ENCODE measurements at regions not wholly inside any gene's neighbourhood (a gene's known extent, or its start where the extent isn't known, plus 50 kb on each side); places are given as distances from the start of the nearest gene placed in this dataset.

GRCh38 chr7:32680259-32681173 lies 185.2 kb downstream of the AVL9 start:
- no peak for TF ChIP-seq GABPA (IDR thresholded peaks at IDR 0.05; ENCODE audit: low read depth)
- TF ChIP-seq CTCF (IDR thresholded peaks at IDR 0.05; ENCODE audit: insufficient read depth, low read length) = no peak
- TF ChIP-seq REST (IDR thresholded peaks at IDR 0.05; ENCODE audit: insufficient replicate concordance, low read depth) = no peak

Data from HL-60 (cell line).